Cardiac septum (tissue), 1 donor: ENCODE measurements at regions not wholly inside any gene's neighbourhood (a gene's known extent, or its start where the extent isn't known, plus 50 kb on each side); places are given as distances from the start of the nearest gene placed in this dataset.
"Not testable (repeated sequence)": the region's sequence is repeated elsewhere in the genome, so short reads cannot be mapped to it uniquely, and the experiment has no call there.

Experiments
- DNase-seq: peaks from one replicate; pipeline ENCODE4 v3.0.0-alpha.2; 2020; ENCODE audit warnings: low spot score
- intact Hi-C: fragments of 100-400 bp; cut with DNase I; formaldehyde crosslinking; loops from one replicate; pipeline ENCODE4 v1.14.0; 2022
- donor health status: DM: no; HTN: no; CAD: no.

GRCh38 chr2:75394764-75395163 lies 166.0 kb downstream of the EVA1A start:
- intact Hi-C loops, DNase-seq: not testable (repeated sequence)

- no peak for DNase-seq
- intact Hi-C loops = no loop called here
Observed at GRCh38 chr2:75390169-75390568, 170.6 kb downstream of the EVA1A start.

GRCh38 chr2:75389271-75389670 lies 171.5 kb downstream of the EVA1A start:
- DNase-seq = no peak
- intact Hi-C loops = no loop called here

GRCh38 chr2:75381032-75381431 lies 179.7 kb downstream of the EVA1A start:
- intact Hi-C loops = no loop called here
- no peak for DNase-seq

- intact Hi-C loops = no loop called here
- no peak for DNase-seq
Observed at GRCh38 chr2:75379476-75380210, 180.3 kb upstream of the TACR1 start.

- intact Hi-C loops = no loop called here
- no peak for DNase-seq
Observed at GRCh38 chr2:75375646-75376582, 176.6 kb upstream of the TACR1 start.

GRCh38 chr2:75374414-75374957 lies 175.2 kb upstream of the TACR1 start:
- intact Hi-C loops, DNase-seq: not testable (repeated sequence)

- DNase-seq = no peak
- intact Hi-C loops = no loop called here
Observed at GRCh38 chr2:75367401-75367800, 168.1 kb upstream of the TACR1 start.

- DNase-seq = no peak
- intact Hi-C loops = no loop called here
Observed at GRCh38 chr2:75361486-75361885, 162.2 kb upstream of the TACR1 start.

- no peak for DNase-seq
- intact Hi-C loops = no loop called here
Observed at GRCh38 chr2:75360945-75361344, 161.6 kb upstream of the TACR1 start.

GRCh38 chr2:75356865-75357264 lies 157.5 kb upstream of the TACR1 start:
- DNase-seq = no peak
- intact Hi-C loops = no loop called here

- intact Hi-C loops = no loop called here
- DNase-seq = no peak
Observed at GRCh38 chr2:75353131-75353530, 153.8 kb upstream of the TACR1 start.

- intact Hi-C loops = no loop called here
- no peak for DNase-seq
Observed at GRCh38 chr2:75348307-75348706, 149.0 kb upstream of the TACR1 start.

GRCh38 chr2:75344146-75344545 lies 144.8 kb upstream of the TACR1 start:
- no peak for DNase-seq
- intact Hi-C loops = no loop called here

GRCh38 chr2:75342504-75343175 lies 143.3 kb upstream of the TACR1 start:
- intact Hi-C loops = no loop called here
- DNase-seq = no peak

GRCh38 chr2:75340560-75340959 lies 141.2 kb upstream of the TACR1 start:
- intact Hi-C loops = no loop called here
- no peak for DNase-seq

- intact Hi-C loops = no loop called here
- no peak for DNase-seq
Observed at GRCh38 chr2:75338461-75338860, 139.1 kb upstream of the TACR1 start.

GRCh38 chr2:75337619-75338018 lies 138.3 kb upstream of the TACR1 start:
- intact Hi-C loops = no loop called here
- DNase-seq = no peak

- intact Hi-C loops = no loop called here
- DNase-seq = no peak
Observed at GRCh38 chr2:75337016-75337415, 137.7 kb upstream of the TACR1 start.

GRCh38 chr2:75336451-75336850 lies 137.1 kb upstream of the TACR1 start:
- DNase-seq = no peak
- intact Hi-C loops = no loop called here
